IMR-90 (cell line): ENCODE measurements at regions not wholly inside any gene's neighbourhood (a gene's known extent, or its start where the extent isn't known, plus 50 kb on each side); places are given as distances from the start of the nearest gene placed in this dataset.

Experiments
- ATAC-seq: fragments of 200-7000 bp; cut with Tn5 transposase; 2 replicates; pipeline ENCODE4 v1.9.1; 2020; ENCODE audit warnings: low read depth, mild to moderate bottlenecking, moderate library complexity
- BruUV-seq: library from RNA; stranded (reverse); fragments of 400-500 nt; replicated peaks from 2 replicates; lab custom pipeline; 2021; lab: Mats Ljungman, UMichigan
- CTCF ChIA-PET: fragments of 300-600 bp; formaldehyde crosslinking; extraction: SDS; loops from one replicate; lab custom pipeline; 2021; ENCODE audit warnings: antibody characterized with exemption; lab: Yijun Ruan, JAX
- POLR2A ChIA-PET: fragments of 300-600 bp; sonication (Branson Sonifier 250); formaldehyde crosslinking; loops from one replicate; lab custom pipeline; 2022; ENCODE audit warnings: antibody characterized with exemption; ENCODE audit not compliant: unreplicated experiment; lab: Charles Lee
- DNase-seq: peaks from one replicate; pipeline ENCODE4 v3.0.0; 2013
- H2AFZ ChIP-seq: replicated peaks from 2 replicates; pipeline ENCODE3; 2013; ENCODE audit warnings: low read length, mild to moderate bottlenecking; ENCODE audit not compliant: poor library complexity
- H2AK5ac ChIP-seq: 2 replicates; pipeline ENCODE4 v1.6.1; 2013; ENCODE audit warnings: low read depth, low read length, inconsistent platforms
- H2AK9ac ChIP-seq: replicated peaks from 2 replicates; pipeline ENCODE3; 2013; ENCODE audit warnings: mild to moderate bottlenecking, low read depth, low read length, moderate library complexity; ENCODE audit not compliant: poor library complexity
- H2BK120ac ChIP-seq: 2 replicates; pipeline ENCODE4 v1.6.1; 2013; ENCODE audit warnings: low read depth, low read length, inconsistent platforms
- H2BK15ac ChIP-seq: 3 replicates; pipeline ENCODE4 v1.6.1; 2013; ENCODE audit warnings: low read depth, low read length, inconsistent platforms
- H2BK20ac ChIP-seq: 2 replicates; pipeline ENCODE4 v1.6.1; 2013; ENCODE audit warnings: low read depth, mild to moderate bottlenecking, inconsistent platforms, low read length, moderate library complexity
- H2BK5ac ChIP-seq: 2 replicates; pipeline ENCODE4 v1.6.1; 2013; ENCODE audit warnings: mild to moderate bottlenecking, low read depth, low read length, inconsistent platforms; ENCODE audit not compliant: poor library complexity, severe bottlenecking
- H3K14ac ChIP-seq: replicated peaks from 2 replicates; pipeline ENCODE4 v1.6.1; 2013; ENCODE audit warnings: low read depth, low read length, inconsistent platforms
- H3K18ac ChIP-seq: 2 replicates; pipeline ENCODE4 v1.6.1; 2013; ENCODE audit warnings: low read depth, low read length, control low read depth
- H3K23ac ChIP-seq: 2 replicates; pipeline ENCODE4 v1.6.1; 2013; ENCODE audit warnings: low read depth, low read length, inconsistent platforms
- H3K27ac ChIP-seq: 2 replicates; pipeline ENCODE4 v1.5.1; 2013; ENCODE audit warnings: mild to moderate bottlenecking, control low read depth, low read length; ENCODE audit not compliant: insufficient read depth
- H3K27me3 ChIP-seq: 2 replicates; pipeline ENCODE4 v1.6.1; 2013; ENCODE audit warnings: low read length; ENCODE audit not compliant: control insufficient read depth, insufficient read depth
- H3K36me3 ChIP-seq: 2 replicates; pipeline ENCODE4 v1.6.1; 2013; ENCODE audit warnings: low read length, mixed read lengths; ENCODE audit not compliant: control insufficient read depth, insufficient read depth
- H3K4ac ChIP-seq: 2 replicates; pipeline ENCODE4 v1.6.1; 2013; ENCODE audit warnings: low read depth, low read length, inconsistent platforms
- H3K4me1 ChIP-seq: 2 replicates; pipeline ENCODE4 v1.6.1; 2013; ENCODE audit warnings: low read length, mixed read lengths; ENCODE audit not compliant: control insufficient read depth, insufficient read depth
- H3K4me2 ChIP-seq: 2 replicates; pipeline ENCODE4 v1.6.1; 2013; ENCODE audit warnings: low read depth, mild to moderate bottlenecking, control low read depth, low read length, moderate library complexity
- H3K4me3 ChIP-seq: 2 replicates; pipeline ENCODE4 v1.5.1; 2013; ENCODE audit warnings: low read depth, mild to moderate bottlenecking, control low read depth, low read length, moderate library complexity; ENCODE audit not compliant: insufficient read depth
- H3K56ac ChIP-seq: 2 replicates; pipeline ENCODE4 v1.6.1; 2013; ENCODE audit warnings: low read length, inconsistent platforms; ENCODE audit not compliant: insufficient read depth; ENCODE audit errors: extremely low read depth
- H3K79me1 ChIP-seq, 2 experiments: 2 replicates each; pipeline ENCODE4 v1.6.1; 2013; ENCODE audit warnings: low read length in 2 of 2, inconsistent platforms in 1 of 2, low read depth in 1 of 2
- H3K9ac ChIP-seq: 2 replicates; pipeline ENCODE4 v1.6.1; 2013; ENCODE audit warnings: low read depth, low read length, control low read depth
- H3K9me1 ChIP-seq: 2 replicates; pipeline ENCODE4 v1.6.1; 2013; ENCODE audit warnings: low read length, inconsistent platforms; ENCODE audit not compliant: insufficient read depth
- H3K9me3 ChIP-seq: 2 replicates; pipeline ENCODE4 v1.6.1; 2013; ENCODE audit warnings: low read length; ENCODE audit not compliant: control insufficient read depth, insufficient read depth
- H4K20me1 ChIP-seq: 2 replicates; pipeline ENCODE4 v1.6.1; 2013; ENCODE audit warnings: low read length, inconsistent platforms; ENCODE audit not compliant: insufficient read depth
- H4K5ac ChIP-seq: 2 replicates; pipeline ENCODE4 v1.6.1; 2013; ENCODE audit warnings: mild to moderate bottlenecking, low read depth, low read length, control low read depth
- H4K8ac ChIP-seq, 2 experiments: 2 replicates each; pipeline ENCODE4 v1.6.1; 2013; ENCODE audit warnings: low read depth in 2 of 2, low read length in 2 of 2, control low read depth in 1 of 2, inconsistent platforms in 1 of 2
- H4K91ac ChIP-seq: 2 replicates; pipeline ENCODE4 v1.6.1; 2013; ENCODE audit warnings: low read depth, low read length, inconsistent platforms; ENCODE audit not compliant: insufficient read depth
- CEBPB ChIP-seq: IDR thresholded peaks from 2 replicates; pipeline ENCODE4 v1.6.1; 2012; ENCODE audit warnings: low read depth, low read length, improper control_type of control experiment
- CTCF ChIP-seq: conservative IDR thresholded peaks from 2 replicates; pipeline ENCODE4 v1.5.1; 2012; ENCODE audit warnings: mild to moderate bottlenecking, low read depth, low read length, improper control_type of control experiment
- FOS ChIP-seq: fragments of 150-350 bp; IDR thresholded peaks from 2 replicates; pipeline ENCODE4 v1.6.1; 2016; ENCODE audit warnings: low read depth, low read length
- MAFK ChIP-seq: IDR thresholded peaks from 2 replicates; pipeline ENCODE4 v1.6.1; 2012; ENCODE audit warnings: low read depth, low read length, improper control_type of control experiment
- NFE2L2 ChIP-seq: fragments of 150-350 bp; IDR thresholded peaks from 2 replicates; pipeline ENCODE4 v1.6.1; 2016; ENCODE audit warnings: low read depth, mild to moderate bottlenecking, low read length
- POLR2A ChIP-seq: IDR thresholded peaks from 2 replicates; pipeline ENCODE4 v1.6.1; 2012; ENCODE audit warnings: mild to moderate bottlenecking, low read depth, low read length
- RAD21 ChIP-seq: IDR thresholded peaks from 2 replicates; pipeline ENCODE4 v1.6.1; 2012; ENCODE audit warnings: low read length, improper control_type of control experiment
- RFX5 ChIP-seq: IDR thresholded peaks from 2 replicates; pipeline ENCODE4 v1.8.0; 2012; ENCODE audit warnings: low read depth, mild to moderate bottlenecking, low read length, moderate library complexity
- SMC3 ChIP-seq: fragments of 150-350 bp; IDR thresholded peaks from 2 replicates; pipeline ENCODE4 v1.6.1; 2016; ENCODE audit warnings: low read depth, mild to moderate bottlenecking, antibody characterized with exemption, low read length, moderate library complexity
- dilution Hi-C: fragments of 300-500 bp; cut with HindIII; formaldehyde crosslinking; loops from one replicate; pipeline ENCODE4 v1.14.3; 2018; ENCODE audit warnings: low sequenced_read_pairs; ENCODE audit not compliant: unreplicated experiment
- in situ Hi-C: fragments of 300-500 bp; cut with MboI; formaldehyde crosslinking; loops from 3 replicates; pipeline ENCODE4 v1.14.3; 2019; ENCODE audit warnings: low sequenced_read_pairs, inconsistent platforms, mixed read lengths
- intact Hi-C: fragments of 100-400 bp; cut with micrococcal nuclease; formaldehyde crosslinking; loops from 2 replicates; pipeline ENCODE4 v1.10.0; 2022
- TF ChIP-seq, protein P1 (sequence below): fragments of 150-350 bp; IDR thresholded peaks from 2 replicates; pipeline ENCODE4 v1.6.1; 2017; ENCODE audit warnings: mild to moderate bottlenecking, antibody characterized with exemption, low read length, low read depth

DNA sequence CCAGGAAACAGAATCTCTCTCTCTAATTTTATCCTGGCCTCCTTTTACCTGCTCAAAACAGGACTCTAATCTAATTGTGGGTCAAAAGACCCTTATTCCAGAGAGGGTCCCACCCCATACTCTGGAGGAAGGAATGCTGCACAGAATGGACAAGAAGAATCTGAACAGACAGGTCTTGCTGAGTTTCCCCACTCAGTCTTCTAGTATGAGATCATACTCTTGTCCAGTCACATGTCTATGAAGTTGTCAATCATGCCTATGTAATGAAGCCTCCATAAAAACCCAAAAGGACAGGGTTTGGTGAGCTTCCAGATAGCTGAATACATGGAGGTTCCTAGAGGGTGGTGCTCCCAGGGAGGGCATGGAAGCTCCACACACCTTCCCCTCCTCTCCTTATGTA, 123.9 kb upstream of the FER start:
- TF ChIP-seq FOS, result no peak
- TF ChIP-seq SMC3, result no peak
- TF ChIP-seq CEBPB, result no peak
- TF ChIP-seq RFX5, result no peak
- no peak for TF ChIP-seq CTCF
- TF ChIP-seq POLR2A, result no peak
- TF ChIP-seq, protein P1, sequence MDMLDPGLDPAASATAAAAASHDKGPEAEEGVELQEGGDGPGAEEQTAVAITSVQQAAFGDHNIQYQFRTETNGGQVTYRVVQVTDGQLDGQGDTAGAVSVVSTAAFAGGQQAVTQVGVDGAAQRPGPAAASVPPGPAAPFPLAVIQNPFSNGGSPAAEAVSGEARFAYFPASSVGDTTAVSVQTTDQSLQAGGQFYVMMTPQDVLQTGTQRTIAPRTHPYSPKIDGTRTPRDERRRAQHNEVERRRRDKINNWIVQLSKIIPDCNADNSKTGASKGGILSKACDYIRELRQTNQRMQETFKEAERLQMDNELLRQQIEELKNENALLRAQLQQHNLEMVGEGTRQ, result no peak
- TF ChIP-seq NFE2L2, result no peak
- TF ChIP-seq RAD21, result no peak
- no peak for TF ChIP-seq MAFK
- ChIA-PET CTCF (no interaction called here), POLR2A (no interaction called here)
- no peak overlapping the region for H3K9ac ChIP-seq
- no peak overlapping the region for H3K4me2 ChIP-seq
- no peak overlapping the region for H2AK9ac ChIP-seq
- H3K36me3 ChIP-seq, result no peaks in the 10 kb centered on the region
- no peaks in the 10 kb centered on the region for H3K79me1 ChIP-seq
- no peak overlapping the region for H4K8ac ChIP-seq
- H2BK20ac ChIP-seq, result no peak overlapping the region
- intact Hi-C loops (no loop called here), in situ Hi-C loops (no loop called here), dilution Hi-C loops (no loop called here)
- H3K27ac ChIP-seq, result no peak overlapping the region
- H3K9me3 ChIP-seq, result no peaks in the 10 kb centered on the region
- no peak overlapping the region for H2AK5ac ChIP-seq
- no peak for ATAC-seq
- DNase-seq, result no peak
- no peak overlapping the region for H3K23ac ChIP-seq
- no peak overlapping the region for H2BK120ac ChIP-seq
- H3K9me1 ChIP-seq, result no peaks in the 10 kb centered on the region
- no peak overlapping the region for H3K18ac ChIP-seq
- no peak overlapping the region for H2BK15ac ChIP-seq
- no peak overlapping the region for H3K14ac ChIP-seq
- H4K20me1 ChIP-seq, result no peaks in the 10 kb centered on the region
- no peak overlapping the region for H3K56ac ChIP-seq
- no peak overlapping the region for H3K4ac ChIP-seq
- H3K4me3 ChIP-seq, result no peak overlapping the region
- H4K91ac ChIP-seq, result no peak overlapping the region
- no peaks in the 10 kb centered on the region for H3K4me1 ChIP-seq
- H2AFZ ChIP-seq, result no peak overlapping the region
- H2BK5ac ChIP-seq, result no peak overlapping the region
- H4K5ac ChIP-seq, result no peak overlapping the region
- H3K27me3 ChIP-seq, result no peaks in the 10 kb centered on the region; the same call in 1 of the 2 replicates
- no TSS peak for BruUV-seq
